Upper lobe of left lung (tissue), 6 donors: ENCODE measurements at regions not wholly inside any gene's neighbourhood (a gene's known extent, or its start where the extent isn't known, plus 50 kb on each side); places are given as distances from the start of the nearest gene placed in this dataset.

Experiments used
- ATAC-seq, 2 donors: fragments of 200-7000 bp; cut with Tn5 transposase; one replicate each; pipeline ENCODE4 v1.9.1; 2022; ENCODE audit warnings: mild to moderate bottlenecking in 2 of 2, moderate library complexity in 2 of 2; ENCODE audit not compliant: low FRiP score in 2 of 2
- DNase-seq, 2 donors: peaks; one replicate each; pipeline ENCODE4 v3.0.0-alpha.2; 2019 to 2020
- H3K27ac ChIP-seq, 4 donors: fragments of 200-600 bp; sonication (generic); one replicate each; pipeline ENCODE4 v1.5.1; 2016 to 2019
- H3K27me3 ChIP-seq, 4 donors: fragments of 200-600 bp; sonication (generic); one replicate each; pipeline ENCODE4 v1.5.1; 2017 to 2019
- H3K36me3 ChIP-seq, 4 donors: fragments of 200-600 bp; sonication (generic); one replicate each; pipeline ENCODE4 v1.5.1; 2016 to 2019
- H3K4me1 ChIP-seq, 4 donors: fragments of 200-600 bp; sonication (generic); one replicate each; pipeline ENCODE4 v1.5.1; 2018 to 2019
- H3K4me3 ChIP-seq, 4 donors: fragments of 200-600 bp; sonication (generic); one replicate each; pipeline ENCODE4 v1.5.1; 2017 to 2019; ENCODE audit warnings: mild to moderate bottlenecking in 2 of 4, moderate library complexity in 1 of 4
- H3K9me3 ChIP-seq, 4 donors: fragments of 200-600 bp; sonication (generic); one replicate each; pipeline ENCODE4 v1.5.1; 2018 to 2019
- CTCF ChIP-seq, 6 experiments: fragments of 450-650 bp in 4 of 6; fragments of 200-600 bp in 2 of 6; sonication (generic) in 2 of 6; IDR thresholded peaks; one replicate each; pipeline ENCODE4 v1.5.1; 2016 to 2019; ENCODE audit warnings: antibody characterized with exemption in 6 of 6
- EP300 ChIP-seq, 4 donors: sonication (generic); formaldehyde crosslinking; IDR thresholded peaks; one replicate each; pipeline ENCODE4 v1.5.1; 2017; ENCODE audit warnings: antibody characterized with exemption in 4 of 4, control low read depth in 2 of 4
- POLR2A ChIP-seq, 4 donors: fragments of 450-650 bp; IDR thresholded peaks; one replicate each; pipeline ENCODE4 v1.5.1; 2016 to 2017; ENCODE audit warnings: antibody characterized with exemption in 4 of 4, mild to moderate bottlenecking in 2 of 4
- POLR2AphosphoS5 ChIP-seq, 2 donors: sonication (generic); formaldehyde crosslinking; IDR thresholded peaks; one replicate each; pipeline ENCODE4 v1.5.1; 2017; ENCODE audit warnings: antibody characterized with exemption in 2 of 2
- WGBS, 2 donors: methylation state at CpG; one replicate each; pipeline ENCODE4 v1.1.5; 2017 to 2018; 5-methylcytosine and 5-hydroxymethylcytosine counted together
- donor health status: DM: no; HTN: no; CAD: no; lungs with moderate emphysema.
- donor health status: DM: no; HTN: yes; CAD: no; lungs with severe emphysema.

- WGBS, 2 donors, result 55 to 59% methylated on average over 5 of the region's 5 CpGs
- H3K27ac ChIP-seq, result no peak overlapping the region
- TF ChIP-seq EP300 (IDR thresholded peaks at IDR 0.05), result no peak
- TF ChIP-seq CTCF (IDR thresholded peaks at IDR 0.05), result no peak
- no peak for TF ChIP-seq POLR2AphosphoS5 (IDR thresholded peaks at IDR 0.05)
- TF ChIP-seq POLR2A (IDR thresholded peaks at IDR 0.05), result no peak
- no peaks in the 10 kb centered on the region for H3K27me3 ChIP-seq
- no peaks in the 10 kb centered on the region for H3K9me3 ChIP-seq
- ATAC-seq, result no peak
- no peaks in the 10 kb centered on the region for H3K4me1 ChIP-seq
- H3K4me3 ChIP-seq, result no peak overlapping the region
- DNase-seq, result no peak
- no peaks in the 10 kb centered on the region for H3K36me3 ChIP-seq
These were observed 1033.3 kb downstream of the EFNB2 start for GRCh38 chr13:105502193-105502592.

GRCh38 chr13:105497597-105497996 is 1037.9 kb downstream of the EFNB2 start:
- ATAC-seq, result no peak
- no peak for DNase-seq
- no peaks in the 10 kb centered on the region for H3K9me3 ChIP-seq
- no peaks in the 10 kb centered on the region for H3K36me3 ChIP-seq
- TF ChIP-seq POLR2A (IDR thresholded peaks at IDR 0.05), result no peak
- no peak for TF ChIP-seq CTCF (IDR thresholded peaks at IDR 0.05)
- WGBS, 2 donors, result 51 to 74% methylated on average over 3 of the region's 3 CpGs
- H3K4me1 ChIP-seq, result no peaks in the 10 kb centered on the region
- H3K4me3 ChIP-seq, result no peak overlapping the region
- H3K27me3 ChIP-seq, result no peaks in the 10 kb centered on the region
- no peak overlapping the region for H3K27ac ChIP-seq

GRCh38 chr13:105492216-105492615 is 1043.2 kb downstream of the EFNB2 start:
- H3K36me3 ChIP-seq, result no peaks in the 10 kb centered on the region
- ATAC-seq (no peak), DNase-seq (no peak)
- H3K4me1 ChIP-seq, result no peaks in the 10 kb centered on the region
- no peaks in the 10 kb centered on the region for H3K27me3 ChIP-seq
- no peak for TF ChIP-seq POLR2A (IDR thresholded peaks at IDR 0.05)
- TF ChIP-seq POLR2AphosphoS5 (IDR thresholded peaks at IDR 0.05), result no peak
- H3K27ac ChIP-seq, result no peak overlapping the region
- H3K4me3 ChIP-seq, result no peak overlapping the region
- H3K9me3 ChIP-seq, result no peaks in the 10 kb centered on the region

GRCh38 chr13:105491345-105491744 is 1044.1 kb downstream of the EFNB2 start:
- no peaks in the 10 kb centered on the region for H3K27me3 ChIP-seq
- H3K4me1 ChIP-seq, result no peaks in the 10 kb centered on the region
- no peaks in the 10 kb centered on the region for H3K9me3 ChIP-seq
- no peak overlapping the region for H3K4me3 ChIP-seq
- ATAC-seq (no peak), DNase-seq (no peak)
- no peaks in the 10 kb centered on the region for H3K36me3 ChIP-seq
- TF ChIP-seq POLR2A (IDR thresholded peaks at IDR 0.05), result no peak
- no peak for TF ChIP-seq CTCF (IDR thresholded peaks at IDR 0.05)
- no peak for TF ChIP-seq POLR2AphosphoS5 (IDR thresholded peaks at IDR 0.05)
- no peak for TF ChIP-seq EP300 (IDR thresholded peaks at IDR 0.05)
- no peak overlapping the region for H3K27ac ChIP-seq
- 75 to 87% methylated on average over 3 of the region's 3 CpGs for WGBS, 2 donors

- no peaks in the 10 kb centered on the region for H3K27me3 ChIP-seq
- H3K4me1 ChIP-seq, result no peaks in the 10 kb centered on the region
- H3K4me3 ChIP-seq, result no peak overlapping the region
- H3K36me3 ChIP-seq, result no peaks in the 10 kb centered on the region
- no peak for DNase-seq
- TF ChIP-seq POLR2A (IDR thresholded peaks at IDR 0.05), result no peak
- no peak for TF ChIP-seq CTCF (IDR thresholded peaks at IDR 0.05)
- TF ChIP-seq EP300 (IDR thresholded peaks at IDR 0.05), result no peak
- TF ChIP-seq POLR2AphosphoS5 (IDR thresholded peaks at IDR 0.05), result no peak
- H3K9me3 ChIP-seq, result no peaks in the 10 kb centered on the region
- ATAC-seq, result no peak
- 87 to 89% methylated on average over 2 of the region's 2 CpGs for WGBS, 2 donors
- H3K27ac ChIP-seq, result no peak overlapping the region
These were observed 1050.4 kb downstream of the EFNB2 start for GRCh38 chr13:105485081-105485480.
